Caco-2 (cell line): ENCODE measurements at regions not wholly inside any gene's neighbourhood (a gene's known extent, or its start where the extent isn't known, plus 50 kb on each side); places are given as distances from the start of the nearest gene placed in this dataset.

Experiments used
- BruUV-seq: library from RNA; stranded (reverse); fragments of 400-500 nt; replicated peaks from 2 replicates; lab custom pipeline; 2021; lab: Mats Ljungman, UMichigan
- CTCF ChIA-PET: fragments of 300-600 bp; sonication (Branson Sonifier 250); formaldehyde crosslinking; loops from one replicate; lab custom pipeline; 2022; ENCODE audit warnings: antibody characterized with exemption; lab: Charles Lee
- POLR2A ChIA-PET: fragments of 300-600 bp; sonication (Branson Sonifier 250); formaldehyde crosslinking; loops from one replicate; lab custom pipeline; 2022; ENCODE audit warnings: antibody characterized with exemption; lab: Charles Lee
- DNase-seq, 2 experiments: peaks; one replicate each; pipeline versions ENCODE4 v3.0.0 to v3.0.0-alpha.2; 2020 to 2022
- H3K27me3 ChIP-seq: replicated peaks from 2 replicates; pipeline ENCODE4 v1.6.0; 2011; ENCODE audit warnings: low read length; ENCODE audit not compliant: control insufficient read depth, insufficient read depth
- H3K36me3 ChIP-seq: 2 replicates; pipeline ENCODE4 v1.5.1; 2011; ENCODE audit warnings: low read length; ENCODE audit not compliant: control insufficient read depth, insufficient read depth
- H3K4me1 ChIP-seq: fragments of 250-450 bp; sonication (Bioruptor Pico); 2 replicates; pipeline ENCODE4 v1.5.1; 2020; ENCODE audit warnings: mild to moderate bottlenecking
- H3K4me3 ChIP-seq: 2 replicates; pipeline ENCODE4 v1.5.1; 2011; ENCODE audit warnings: low read depth, mild to moderate bottlenecking, control low read depth, low read length
- H3K9me3 ChIP-seq: fragments of 250-450 bp; sonication (Bioruptor Pico); 2 replicates; pipeline ENCODE4 v1.5.1; 2020; ENCODE audit warnings: mild to moderate bottlenecking, moderate library complexity
- H3K27ac Mint-ChIP-seq: one replicate; pipeline ENCODE4 v1.8.0; 2022; ENCODE audit warnings: mixed read lengths; ENCODE audit not compliant: unreplicated experiment
- H3K27me3 Mint-ChIP-seq: one replicate; pipeline ENCODE4 v1.8.0; 2022; ENCODE audit warnings: mixed read lengths; ENCODE audit not compliant: insufficient read depth, unreplicated experiment
- H3K36me3 Mint-ChIP-seq: one replicate; pipeline ENCODE4 v1.8.0; 2022; ENCODE audit warnings: mild to moderate bottlenecking, mixed read lengths; ENCODE audit not compliant: insufficient read depth, unreplicated experiment
- H3K4me1 Mint-ChIP-seq: one replicate; pipeline ENCODE4 v1.8.0; 2022; ENCODE audit warnings: low read depth, mixed read lengths; ENCODE audit not compliant: unreplicated experiment
- H3K4me3 Mint-ChIP-seq: one replicate; pipeline ENCODE4 v1.8.0; 2022; ENCODE audit warnings: mild to moderate bottlenecking, moderate library complexity, mixed read lengths; ENCODE audit not compliant: unreplicated experiment
- H3K9me3 Mint-ChIP-seq: one replicate; pipeline ENCODE4 v1.8.0; 2022; ENCODE audit warnings: mixed read lengths; ENCODE audit not compliant: unreplicated experiment
- intact Hi-C: fragments of 100-400 bp; cut with micrococcal nuclease; formaldehyde crosslinking; loops from one replicate; pipeline ENCODE4 v1.10.0; 2022; ENCODE audit not compliant: unreplicated experiment
- TF ChIP-seq, protein P1 (sequence below), 2 experiments: fragments of 200-600 bp in 1 of 2; IDR thresholded peaks; 1 replicate in 1 of 2; 2 replicates in 1 of 2; pipeline versions ENCODE4 v1.5.1 to v1.8.0; 2011 to 2022; ENCODE audit warnings: antibody characterized with exemption in 1 of 2, control low read depth in 1 of 2, inconsistent platforms in 1 of 2, low read depth in 1 of 2, low read length in 1 of 2, mild to moderate bottlenecking in 1 of 2, moderate library complexity in 1 of 2; ENCODE audit not compliant: insufficient read depth in 1 of 2, severe bottlenecking in 1 of 2, unreplicated experiment in 1 of 2

DNA sequence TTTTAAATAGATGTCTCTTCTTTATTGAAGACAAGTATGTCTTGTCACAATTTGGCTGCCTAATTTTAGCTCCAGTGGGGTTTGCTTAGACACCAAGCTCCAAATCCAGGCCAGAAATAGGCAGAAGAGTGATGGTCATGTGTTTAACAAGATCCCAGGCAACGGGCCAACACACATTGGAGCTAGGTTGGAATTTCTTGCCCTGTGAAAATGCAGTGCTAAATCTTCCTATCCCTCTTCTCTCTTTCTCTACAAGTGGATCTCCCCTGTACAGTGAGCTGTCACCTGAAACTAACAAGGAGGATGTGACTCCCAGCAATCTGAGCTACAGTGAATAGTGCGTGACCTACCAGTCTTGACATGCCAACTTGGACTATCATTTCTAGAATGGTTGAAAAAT is 65.3 kb upstream of the VGLL2 start:
- H3K4me3 ChIP-seq, result no peak overlapping the region
- H3K27me3 Mint-ChIP-seq, result peaks cover 7% of the 10 kb centered on the region
- BruUV-seq, result no TSS peak
- H3K27me3 ChIP-seq, result no peaks in the 10 kb centered on the region; the same call in 1 of the 2 replicates
- TF ChIP-seq, protein P1, sequence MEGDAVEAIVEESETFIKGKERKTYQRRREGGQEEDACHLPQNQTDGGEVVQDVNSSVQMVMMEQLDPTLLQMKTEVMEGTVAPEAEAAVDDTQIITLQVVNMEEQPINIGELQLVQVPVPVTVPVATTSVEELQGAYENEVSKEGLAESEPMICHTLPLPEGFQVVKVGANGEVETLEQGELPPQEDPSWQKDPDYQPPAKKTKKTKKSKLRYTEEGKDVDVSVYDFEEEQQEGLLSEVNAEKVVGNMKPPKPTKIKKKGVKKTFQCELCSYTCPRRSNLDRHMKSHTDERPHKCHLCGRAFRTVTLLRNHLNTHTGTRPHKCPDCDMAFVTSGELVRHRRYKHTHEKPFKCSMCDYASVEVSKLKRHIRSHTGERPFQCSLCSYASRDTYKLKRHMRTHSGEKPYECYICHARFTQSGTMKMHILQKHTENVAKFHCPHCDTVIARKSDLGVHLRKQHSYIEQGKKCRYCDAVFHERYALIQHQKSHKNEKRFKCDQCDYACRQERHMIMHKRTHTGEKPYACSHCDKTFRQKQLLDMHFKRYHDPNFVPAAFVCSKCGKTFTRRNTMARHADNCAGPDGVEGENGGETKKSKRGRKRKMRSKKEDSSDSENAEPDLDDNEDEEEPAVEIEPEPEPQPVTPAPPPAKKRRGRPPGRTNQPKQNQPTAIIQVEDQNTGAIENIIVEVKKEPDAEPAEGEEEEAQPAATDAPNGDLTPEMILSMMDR (IDR thresholded peaks at IDR 0.05; ENCODE audit: insufficient read depth in 1 of 2, low read depth in 1 of 2, low read length in 1 of 2, severe bottlenecking in 1 of 2, unreplicated experiment in 1 of 2), result no peak
- CTCF ChIA-PET, result interaction anchor here (0.7 kb wide), 1 partner anchor 68 kb away, joined by 5 read pairs; no protein-coding TSS in a partner anchor
- no peaks in the 10 kb centered on the region for H3K4me1 ChIP-seq
- POLR2A ChIA-PET, result no interaction called here
- DNase-seq, result no peak
- H3K4me1 Mint-ChIP-seq, result no peaks in the 10 kb centered on the region
- H3K36me3 ChIP-seq, result no peaks in the 10 kb centered on the region
- no peaks in the 10 kb centered on the region for H3K9me3 Mint-ChIP-seq
- intact Hi-C loops, result no loop called here
- H3K27ac Mint-ChIP-seq, result no peak overlapping the region
- no peak overlapping the region for H3K4me3 Mint-ChIP-seq
- no peaks in the 10 kb centered on the region for H3K9me3 ChIP-seq
- no peaks in the 10 kb centered on the region for H3K36me3 Mint-ChIP-seq

DNA sequence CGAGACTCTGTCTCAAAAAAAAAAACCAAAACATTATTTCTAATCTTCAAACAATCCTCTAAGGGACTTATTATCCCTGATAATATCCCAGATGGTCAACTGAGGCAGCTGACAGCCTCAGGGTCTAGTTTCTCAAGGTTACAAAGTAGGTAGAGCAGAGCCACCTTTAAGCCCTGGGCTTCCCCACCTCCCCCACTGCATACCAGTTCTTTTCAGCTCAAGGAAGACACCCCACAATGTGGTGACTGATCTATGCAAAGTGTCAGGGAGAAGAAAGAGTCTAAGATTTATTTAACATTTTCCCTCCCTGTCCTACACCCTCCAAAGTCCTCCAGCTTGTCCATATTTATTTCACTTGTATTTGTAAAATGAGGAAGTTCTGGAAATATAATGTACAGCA is 60.5 kb upstream of the VGLL2 start:
- Histone ChIP-seq H3K27me3 (no peaks in the 10 kb centered on the region; the same call in 1 of the 2 replicates), H3K36me3 (no peaks in the 10 kb centered on the region), H3K4me3 (no peak overlapping the region), H3K9me3 (no peaks in the 10 kb centered on the region), H3K4me1 (no peaks in the 10 kb centered on the region)
- TF ChIP-seq, protein P1 (IDR thresholded peaks at IDR 0.05; ENCODE audit: insufficient read depth in 1 of 2, low read depth in 1 of 2, low read length in 1 of 2, severe bottlenecking in 1 of 2, unreplicated experiment in 1 of 2), result no peak
- no peak for DNase-seq
- Mint-ChIP-seq H3K4me3 (no peak overlapping the region), H3K27ac (no peak overlapping the region), H3K27me3 (no peaks in the 10 kb centered on the region), H3K36me3 (no peaks in the 10 kb centered on the region), H3K9me3 (no peaks in the 10 kb centered on the region), H3K4me1 (no peaks in the 10 kb centered on the region)
- intact Hi-C loops, result no loop called here
- CTCF ChIA-PET, result no interaction called here
- no TSS peak for BruUV-seq
- POLR2A ChIA-PET, result no interaction called here

DNA sequence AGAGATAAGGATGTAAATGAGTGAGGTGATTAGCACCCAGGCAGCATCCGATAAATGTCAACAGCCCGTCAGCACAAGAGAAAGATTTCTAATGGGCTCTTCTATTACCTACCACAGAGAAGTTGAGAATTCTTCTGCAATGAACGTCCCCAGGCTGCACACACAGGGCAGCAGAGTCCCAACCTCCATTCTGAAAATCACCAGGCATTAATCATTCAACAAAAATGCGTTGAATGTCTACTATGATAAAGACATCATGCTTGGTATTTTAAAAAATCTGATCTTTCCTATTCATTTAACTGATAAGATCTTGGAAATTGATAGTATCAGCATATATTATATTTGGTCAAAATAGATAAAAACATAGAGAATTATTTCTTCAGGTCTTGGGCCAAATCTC is 59.5 kb upstream of the VGLL2 start:
- Histone ChIP-seq H3K27me3 (no peaks in the 10 kb centered on the region; the same call in 1 of the 2 replicates), H3K4me3 (no peak overlapping the region), H3K4me1 (no peaks in the 10 kb centered on the region), H3K36me3 (no peaks in the 10 kb centered on the region), H3K9me3 (no peaks in the 10 kb centered on the region)
- ChIA-PET POLR2A (no interaction called here), CTCF (no interaction called here)
- H3K36me3 Mint-ChIP-seq, result no peaks in the 10 kb centered on the region
- no peaks in the 10 kb centered on the region for H3K27me3 Mint-ChIP-seq
- TF ChIP-seq, protein P1 (IDR thresholded peaks at IDR 0.05; ENCODE audit: insufficient read depth in 1 of 2, low read depth in 1 of 2, low read length in 1 of 2, severe bottlenecking in 1 of 2, unreplicated experiment in 1 of 2), result no peak
- intact Hi-C loops, result no loop called here
- no peak overlapping the region for H3K27ac Mint-ChIP-seq
- no peaks in the 10 kb centered on the region for H3K4me1 Mint-ChIP-seq
- no peak overlapping the region for H3K4me3 Mint-ChIP-seq
- BruUV-seq, result no TSS peak
- H3K9me3 Mint-ChIP-seq, result no peaks in the 10 kb centered on the region
- DNase-seq, result no peak
